HG03280 (cell line): ENCODE measurements at regions not wholly inside any gene's neighbourhood (a gene's known extent, or its start where the extent isn't known, plus 50 kb on each side); places are given as distances from the start of the nearest gene placed in this dataset.
"Not testable (repeated sequence)": the region's sequence is repeated elsewhere in the genome, so short reads cannot be mapped to it uniquely, and the experiment has no call there.

Source experiments
- ATAC-seq: cut with Tn5 transposase; IDR thresholded peaks from one replicate; pipeline ENCODE4 v1.9.1; 2021; ENCODE audit warnings: mild to moderate bottlenecking, moderate library complexity; ENCODE audit not compliant: unreplicated experiment

DNA sequence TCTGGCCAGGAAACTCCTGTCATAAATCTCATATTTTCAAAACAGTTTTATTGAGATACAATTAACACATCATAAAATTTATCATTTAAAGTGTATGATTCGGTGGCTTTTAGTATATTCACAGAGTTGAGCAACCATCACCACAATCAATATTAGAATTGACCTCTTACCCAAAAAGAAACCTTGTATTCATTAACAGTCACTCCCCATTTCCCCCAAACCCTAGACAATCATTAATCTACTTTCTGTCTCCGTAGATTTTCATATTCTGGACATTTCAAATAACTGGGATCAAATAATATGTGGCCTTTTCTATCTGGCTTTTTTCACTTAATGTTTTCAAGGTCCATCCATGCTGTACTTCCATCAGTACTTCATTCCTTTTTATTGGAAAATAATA is 145.7 kb upstream of the RORA start:
- no peak for ATAC-seq

DNA sequence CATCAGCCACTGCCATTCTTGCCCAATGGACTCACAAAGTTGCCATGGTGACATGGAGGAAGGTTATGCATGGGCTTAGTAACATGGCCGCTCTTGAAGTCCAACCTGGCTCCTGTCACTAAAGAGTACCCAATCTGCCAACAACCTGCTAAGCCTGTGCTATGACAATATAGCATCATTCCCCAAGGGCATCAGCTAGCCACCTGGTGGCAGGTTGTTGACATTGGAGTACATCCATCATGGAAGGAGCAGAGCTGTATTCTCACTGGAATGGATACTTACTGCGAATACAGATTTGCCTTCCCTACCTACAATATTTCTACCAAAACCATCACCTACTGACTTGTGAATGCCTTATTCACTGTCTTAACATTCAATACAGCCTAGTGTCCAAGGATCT is 138.9 kb upstream of the RORA start:
- no peak for ATAC-seq

DNA sequence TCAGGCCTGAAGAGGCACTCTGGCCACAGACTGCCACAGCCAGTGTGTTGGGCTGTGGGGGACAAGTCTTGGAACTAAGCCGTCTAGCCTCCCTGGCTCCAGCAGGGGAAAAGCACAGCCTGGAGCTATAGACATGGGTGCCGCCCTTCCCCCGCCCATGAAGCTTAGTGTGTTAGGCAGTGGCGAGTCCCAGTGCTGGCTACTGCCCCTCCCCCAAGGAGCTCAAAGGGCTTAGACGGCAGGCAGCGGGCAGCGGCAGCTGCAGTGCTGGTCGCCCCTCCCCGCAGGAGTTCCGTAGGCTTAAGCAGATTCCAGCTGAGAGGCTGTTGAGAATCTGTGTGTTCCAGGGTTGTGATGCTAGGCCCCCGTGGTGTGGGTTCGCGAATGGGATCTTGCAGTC is 135.8 kb upstream of the RORA start:
- no peak for ATAC-seq

DNA sequence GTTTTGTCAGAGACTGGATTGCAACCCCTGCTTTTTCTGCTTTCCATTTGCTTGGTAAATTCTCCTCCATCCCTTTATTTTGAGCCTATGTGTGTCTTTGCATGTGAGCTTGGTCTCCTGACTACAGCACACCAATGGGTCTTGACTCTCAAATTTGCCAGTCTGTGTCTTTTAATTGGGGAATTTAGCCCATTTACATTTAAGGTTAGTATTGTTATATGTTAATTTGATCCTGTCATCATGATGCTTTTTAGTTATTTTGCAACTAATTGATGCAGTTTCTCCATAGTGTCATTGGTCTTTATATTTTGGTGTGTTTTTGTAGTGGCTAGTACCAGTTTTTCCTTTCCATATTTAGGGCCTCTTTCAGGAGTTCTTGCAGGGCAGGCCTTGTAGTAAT is 133.8 kb upstream of the RORA start:
- not testable (repeated sequence) for ATAC-seq

DNA sequence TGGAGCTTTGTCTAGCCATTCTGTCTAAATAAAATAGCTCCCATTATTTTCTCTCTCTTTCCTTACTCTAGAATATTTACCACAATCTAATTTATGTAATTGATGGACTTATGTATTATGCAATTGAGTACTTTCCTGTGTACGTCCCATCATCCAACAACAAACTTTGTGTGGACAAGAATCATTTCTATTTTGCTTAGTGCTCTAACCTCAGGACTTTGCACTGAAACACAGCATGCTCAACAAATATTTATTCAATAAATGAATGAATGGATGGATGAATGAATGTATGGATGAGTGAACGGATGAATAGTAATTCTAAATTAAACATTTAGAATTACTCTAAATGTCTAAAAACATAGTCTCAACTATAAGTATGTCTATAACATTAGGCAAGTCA is 115.2 kb upstream of the RORA start:
- ATAC-seq, result no peak

DNA sequence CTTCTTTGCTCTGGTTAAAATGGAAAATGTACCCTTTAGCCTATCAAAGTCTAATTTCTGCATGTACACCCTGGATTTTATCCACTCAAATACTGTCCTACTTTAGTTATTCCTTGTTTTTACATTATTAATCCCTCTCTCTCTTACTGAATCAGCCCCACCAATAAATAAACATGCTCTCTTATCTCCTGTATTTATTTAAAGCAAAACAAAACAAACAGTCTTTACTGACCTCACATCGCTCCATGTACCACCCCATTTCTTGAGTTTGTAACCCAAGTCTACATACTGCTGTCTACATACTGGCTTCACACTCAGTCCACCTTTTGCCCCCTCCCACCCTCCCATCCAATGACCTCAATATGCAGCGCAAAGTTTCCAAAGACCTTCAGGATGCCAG is 113.3 kb upstream of the RORA start:
- ATAC-seq, result no peak

DNA sequence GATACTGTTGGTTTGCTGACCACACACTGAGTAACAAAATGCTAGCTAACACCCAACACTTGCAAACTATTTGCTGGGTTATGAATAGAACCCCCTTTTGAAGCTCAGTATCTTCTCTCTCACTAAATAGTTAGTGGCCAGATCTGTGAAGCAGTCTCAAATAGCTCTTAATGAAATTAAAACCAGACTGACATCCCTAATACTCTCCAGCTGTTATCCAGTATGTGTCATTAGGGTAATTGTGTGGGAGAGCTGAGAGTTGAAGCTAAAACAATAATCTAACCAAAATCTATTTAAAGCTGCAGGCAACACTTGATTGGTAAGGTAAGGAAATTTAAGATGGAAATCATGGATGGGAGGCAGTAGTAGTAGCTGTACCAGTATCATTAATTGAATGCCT is 110.4 kb upstream of the RORA start:
- ATAC-seq, result no peak

DNA sequence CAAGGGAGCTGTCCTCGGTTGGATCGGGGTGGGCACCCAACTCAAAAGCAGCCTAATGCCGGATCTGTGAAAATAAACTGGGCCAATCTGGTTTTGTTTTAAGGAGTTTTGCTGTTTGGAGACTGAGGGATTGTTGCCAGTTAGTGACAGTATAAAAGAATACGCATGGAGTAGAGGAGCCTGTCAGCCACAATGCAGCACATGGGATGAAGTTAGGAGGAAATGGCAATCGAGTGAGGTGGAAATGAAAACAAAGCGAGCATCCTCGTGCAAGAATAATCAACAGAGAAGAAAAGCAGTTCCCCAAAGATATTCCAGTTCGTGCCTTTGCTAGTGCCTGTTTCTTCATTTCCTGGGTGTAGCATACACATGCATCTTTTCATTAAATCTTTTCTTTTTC is 108.4 kb upstream of the RORA start:
- no peak for ATAC-seq

DNA sequence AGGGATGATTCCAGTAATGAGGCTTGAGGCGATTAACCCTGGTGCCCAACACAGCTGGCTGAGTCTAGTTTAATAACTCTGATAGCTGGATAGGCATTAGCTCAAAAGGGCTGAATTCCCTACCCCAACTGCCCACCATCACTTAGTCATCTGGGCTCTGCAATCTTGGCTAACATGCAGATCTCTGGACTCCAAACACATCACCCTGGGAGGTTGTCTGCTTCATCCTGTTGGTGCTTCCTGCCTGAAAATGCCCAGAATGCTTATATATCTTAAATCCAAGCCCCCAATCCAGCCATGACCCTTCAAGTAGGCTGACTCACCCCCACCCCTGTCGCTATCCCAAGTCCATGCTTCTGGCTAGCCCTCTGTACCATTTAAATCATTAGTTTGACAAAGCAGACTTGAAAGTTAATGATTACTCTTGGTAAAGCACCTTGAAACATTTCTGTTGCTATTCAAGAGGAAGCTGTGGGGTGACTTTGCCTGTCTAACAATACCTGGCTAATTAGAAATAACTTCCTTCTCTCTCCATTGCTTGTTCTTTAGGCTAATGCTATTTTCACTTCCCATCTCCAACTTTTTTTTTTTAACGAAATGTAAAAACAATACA is 107.0 kb upstream of the RORA start:
- ATAC-seq, result no peak

DNA sequence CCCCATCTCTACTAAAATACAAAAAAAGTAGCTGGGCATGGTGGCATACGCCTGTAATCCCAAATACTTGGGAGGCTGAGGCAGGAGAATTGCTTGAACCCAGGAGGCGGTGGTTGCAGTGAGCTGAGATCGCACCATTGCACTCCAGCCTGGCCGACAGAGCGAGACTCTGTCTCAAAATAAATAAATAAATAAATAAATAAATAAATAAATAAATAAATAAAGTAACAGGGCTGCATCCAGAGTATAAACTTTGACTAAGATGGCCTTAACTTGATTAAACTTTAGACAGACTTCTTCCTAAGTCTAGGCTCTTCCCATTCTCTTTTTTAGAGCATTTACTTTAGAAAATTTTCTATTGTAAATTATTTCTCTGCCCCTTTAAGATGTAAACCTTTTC is 105.6 kb upstream of the RORA start:
- not testable (repeated sequence) for ATAC-seq

DNA sequence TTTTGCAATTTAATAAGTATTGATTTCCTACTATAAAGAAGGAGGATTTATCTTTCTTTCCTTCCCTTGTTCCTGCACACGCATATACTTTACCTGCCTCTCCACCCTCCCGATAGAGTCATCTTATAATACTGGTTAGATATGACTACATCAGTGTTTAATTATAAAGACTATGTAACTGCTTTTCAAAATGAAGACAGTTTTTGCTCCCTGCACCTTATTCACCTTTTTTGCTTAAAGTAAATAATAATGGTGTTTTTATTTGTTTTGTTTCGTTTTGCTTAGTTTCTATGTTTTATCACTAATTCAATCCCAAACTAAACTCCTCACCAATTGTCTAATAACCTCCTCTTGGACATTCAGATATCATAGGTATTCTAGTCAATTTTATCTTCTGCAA is 101.9 kb upstream of the RORA start:
- ATAC-seq, result no peak

DNA sequence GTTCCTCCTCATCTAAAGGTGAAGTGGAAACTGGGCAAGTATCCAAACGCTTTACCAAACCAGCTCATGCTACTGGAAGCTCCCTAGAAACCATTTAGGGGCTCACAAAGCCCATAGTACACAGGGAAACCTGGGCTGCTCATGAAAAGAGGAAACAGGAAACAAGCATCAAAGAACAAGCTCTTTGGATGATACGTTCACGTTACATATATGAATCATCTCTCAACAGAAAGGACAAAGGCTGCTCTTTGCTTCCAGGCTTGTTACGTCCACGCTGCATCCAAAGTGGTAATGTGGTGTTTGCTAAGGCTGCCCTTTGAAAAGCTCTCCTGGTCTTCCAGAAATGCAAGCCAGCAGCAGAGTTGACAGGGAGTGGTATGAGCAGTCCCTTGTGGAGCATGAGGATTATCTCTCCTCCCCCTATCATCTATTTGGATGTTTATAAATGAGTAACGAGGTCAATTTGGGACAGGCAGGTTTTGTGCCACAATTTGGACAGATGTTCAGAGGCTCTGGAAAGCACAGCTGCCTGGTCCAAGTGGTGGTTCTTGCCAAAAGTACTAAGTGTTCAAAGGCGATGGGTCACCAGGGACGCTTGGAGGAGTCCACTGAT is 98.0 kb upstream of the RORA start:
- ATAC-seq, result no peak

DNA sequence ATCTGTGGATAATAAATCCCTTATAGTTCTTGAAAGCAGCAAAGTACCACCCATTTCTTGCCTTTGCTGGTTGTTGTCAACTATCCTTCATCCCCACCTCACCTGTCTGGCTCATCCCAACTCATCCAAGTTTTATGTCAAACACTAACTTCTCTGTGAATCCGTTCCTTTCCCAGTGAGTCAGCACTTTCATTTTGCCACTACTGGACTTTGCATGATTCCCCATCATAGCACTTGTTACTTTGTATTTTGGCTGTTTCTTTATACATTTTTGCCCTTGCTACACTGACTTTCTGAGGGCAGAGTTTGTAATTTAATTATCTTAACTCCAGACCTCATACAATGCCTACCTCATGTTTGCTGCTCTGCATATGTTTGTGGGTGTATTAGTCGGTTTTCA is 90.8 kb upstream of the RORA start:
- no peak for ATAC-seq

DNA sequence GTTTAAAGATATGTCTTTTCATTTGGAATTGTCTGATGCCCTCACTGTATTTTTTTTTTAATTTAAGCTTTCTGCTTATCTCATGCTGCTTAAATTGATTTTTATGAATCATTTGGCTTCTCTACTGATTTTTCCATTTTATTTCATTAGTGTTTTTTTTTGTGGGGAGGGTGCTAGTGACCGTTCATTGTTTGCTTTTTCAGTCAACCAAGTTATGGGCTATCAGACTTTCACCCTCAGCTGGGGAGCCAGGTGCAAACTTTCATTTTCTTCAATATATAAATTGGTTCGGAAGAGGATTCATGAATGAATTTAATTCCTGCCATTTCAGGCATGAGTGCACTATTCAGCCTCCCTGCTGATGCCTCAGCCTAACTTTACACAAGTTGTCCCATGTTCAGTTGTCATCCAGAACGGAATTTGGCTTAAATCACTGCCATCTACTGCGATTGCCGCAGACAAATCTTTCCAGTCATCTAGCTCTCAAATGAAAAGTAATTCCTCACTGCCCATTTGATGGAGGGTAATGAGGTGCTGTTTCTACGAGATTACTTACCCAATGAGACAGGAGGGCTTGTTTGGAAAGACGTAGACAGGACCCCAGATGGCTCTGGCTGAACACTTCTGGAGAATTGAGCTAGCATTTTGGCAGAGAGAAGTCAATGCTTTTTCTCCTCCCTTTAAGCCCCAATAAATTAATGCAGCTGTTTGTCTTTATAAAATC is 89.9 kb upstream of the RORA start:
- ATAC-seq, result no peak

DNA sequence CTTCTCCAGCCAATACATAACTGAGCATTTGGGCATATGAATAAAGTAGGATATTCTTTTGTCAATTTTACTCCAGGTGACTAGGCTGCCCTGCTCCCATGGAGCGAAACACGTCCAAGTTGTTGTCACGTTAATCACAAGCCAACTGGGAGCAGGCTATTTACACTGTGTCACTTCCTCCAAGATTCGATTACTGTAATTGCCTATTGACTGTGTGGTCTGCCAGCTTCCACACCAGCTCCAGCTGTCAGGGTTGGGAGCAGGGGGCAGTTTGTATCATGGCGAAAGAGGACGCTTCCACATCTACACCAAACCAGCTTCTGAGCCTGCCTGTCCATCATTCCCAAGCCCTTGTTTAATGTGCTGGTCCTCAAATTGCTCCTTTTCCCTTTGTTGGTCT is 89.2 kb upstream of the RORA start:
- ATAC-seq, result no peak

DNA sequence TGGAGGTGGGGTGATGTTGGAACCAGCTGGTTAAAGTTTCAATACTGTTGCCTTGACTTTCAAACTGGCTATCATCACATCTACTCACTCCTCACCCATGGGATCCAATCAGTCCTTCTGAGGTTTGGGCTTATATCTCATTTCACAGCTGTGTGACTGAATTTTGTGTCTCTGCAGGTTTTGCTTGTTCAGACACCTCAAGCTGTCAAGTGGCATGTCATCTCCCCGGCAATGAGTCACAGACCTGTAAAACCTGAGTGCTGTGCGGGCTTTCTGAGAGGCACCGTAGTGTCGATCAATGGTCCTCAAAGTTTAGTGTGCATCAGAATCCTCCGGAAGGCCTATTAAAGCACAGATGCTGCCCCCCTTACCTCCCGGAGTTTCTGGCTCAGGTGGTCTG is 86.4 kb upstream of the RORA start:
- ATAC-seq, result no peak

DNA sequence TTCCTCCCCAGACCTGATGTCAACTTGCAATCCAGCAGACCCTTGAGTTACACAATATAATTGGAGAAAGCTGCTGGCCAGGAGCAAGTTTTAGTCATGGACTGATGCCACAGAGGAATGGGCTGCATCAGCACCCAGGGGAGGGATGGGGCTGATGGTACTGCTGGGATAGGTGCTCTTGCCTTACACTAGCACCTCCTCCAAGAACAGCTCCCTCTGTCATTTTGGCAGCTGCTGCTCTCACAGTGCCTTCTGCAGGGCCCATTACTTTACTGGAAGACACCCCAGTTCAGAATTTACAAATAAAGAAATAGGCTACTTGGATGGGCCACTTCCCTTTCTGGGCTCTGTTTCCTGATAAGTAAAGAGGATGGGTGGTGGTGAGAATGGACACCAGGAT is 85.3 kb upstream of the RORA start:
- no peak for ATAC-seq

DNA sequence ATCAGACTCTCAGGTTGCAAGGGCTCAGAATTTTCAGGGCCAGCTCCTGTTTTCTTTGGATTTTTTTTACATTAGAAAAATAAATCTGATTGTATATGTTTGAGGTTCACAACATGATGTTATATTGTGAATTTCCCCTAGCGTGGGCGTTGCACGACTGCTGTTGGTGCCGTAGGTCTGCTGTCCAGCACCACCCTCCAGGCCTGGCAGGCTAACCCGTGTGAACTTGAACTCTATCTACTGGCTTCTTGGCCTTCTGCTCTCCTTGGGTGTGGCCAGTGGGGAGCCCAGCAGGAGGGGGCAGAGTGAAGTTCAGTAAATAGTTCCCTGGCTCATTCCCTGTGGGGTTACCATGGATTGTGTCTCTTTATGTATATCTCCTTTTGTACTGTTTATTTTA is 80.5 kb upstream of the RORA start:
- ATAC-seq, result no peak

DNA sequence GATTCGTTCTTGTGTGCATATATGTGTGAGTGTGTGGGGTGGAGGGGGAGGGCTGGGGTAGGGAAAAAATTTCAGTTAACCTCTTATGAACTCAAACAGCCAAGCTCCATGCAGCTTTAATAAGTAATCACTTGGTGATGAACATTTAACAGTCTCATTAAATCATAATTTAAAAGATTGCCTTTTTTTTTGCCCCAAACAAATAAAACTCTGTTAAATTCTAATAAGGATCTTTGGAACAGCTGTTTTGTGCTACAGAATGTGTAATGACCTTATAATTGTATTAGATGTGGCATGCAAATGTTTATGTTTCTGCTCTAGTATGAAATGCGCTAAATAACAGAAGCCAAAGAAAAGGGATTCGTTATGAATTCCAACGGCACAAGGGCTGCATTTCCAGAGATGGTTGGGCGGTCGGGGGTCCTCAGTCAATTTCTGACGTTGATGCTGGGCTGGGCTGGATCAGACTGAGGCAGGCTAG is 80.0 kb upstream of the RORA start:
- ATAC-seq, result no peak

DNA sequence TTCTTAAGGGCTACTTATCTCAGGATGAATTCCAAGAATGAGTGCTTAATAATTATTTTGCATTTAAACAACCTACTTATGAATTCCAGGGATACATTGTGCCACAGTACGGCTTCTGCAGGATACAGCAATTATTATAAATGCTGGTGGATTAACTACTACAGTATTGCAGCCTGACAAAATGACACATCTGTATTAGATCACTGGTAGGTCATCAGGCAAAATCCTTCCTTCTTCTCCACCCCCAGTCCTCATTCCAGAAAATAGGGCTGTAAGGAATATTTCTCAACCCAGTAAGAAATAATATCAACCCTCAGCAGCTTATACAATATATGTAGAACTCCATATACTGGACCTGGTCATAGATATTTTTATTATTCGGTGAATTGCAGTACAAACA is 79.3 kb upstream of the RORA start:
- no peak for ATAC-seq

DNA sequence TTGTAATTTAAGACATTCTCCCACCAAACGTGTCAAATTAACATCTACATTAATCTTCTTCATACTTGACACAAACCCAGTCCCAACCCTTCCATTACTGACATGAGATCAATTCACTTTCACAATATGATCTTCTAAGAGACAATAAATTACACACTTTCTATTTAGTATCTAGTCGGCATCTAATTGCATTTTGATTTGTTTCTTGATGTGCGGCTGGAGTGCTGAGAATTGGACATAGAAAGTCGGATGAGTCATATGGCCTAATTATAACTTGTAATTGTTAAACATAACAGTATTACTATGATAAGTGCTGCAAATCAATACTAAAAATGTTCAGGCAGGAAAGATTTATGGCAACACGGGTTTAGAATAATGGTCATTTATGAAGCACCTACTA is 78.4 kb upstream of the RORA start:
- no peak for ATAC-seq

DNA sequence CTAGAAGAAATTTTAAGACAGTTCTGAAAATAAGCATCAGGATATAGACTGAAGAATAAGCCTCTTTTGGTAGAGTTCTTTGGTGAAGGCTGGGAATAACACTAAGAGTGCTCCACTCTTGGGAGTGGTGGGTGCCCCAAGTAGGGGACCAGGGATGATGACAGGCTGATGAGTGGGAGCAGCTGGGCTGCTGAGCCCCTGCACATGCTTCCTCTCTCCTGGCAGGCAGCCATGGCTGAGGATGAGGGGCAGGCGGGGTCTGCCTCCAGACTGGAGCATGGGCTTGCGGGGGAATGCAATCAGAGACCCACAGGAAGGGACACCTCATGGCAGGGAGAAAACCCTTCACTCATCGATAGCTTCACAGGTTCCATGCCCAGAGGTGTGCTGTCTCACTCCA is 72.6 kb upstream of the RORA start:
- no peak for ATAC-seq
